ENCODE measurements at regions not wholly inside any gene's neighbourhood (a gene's known extent, or its start where the extent isn't known, plus 50 kb on each side); places are given as distances from the start of the nearest gene placed in this dataset.

GRCh38 chr14:81834308-81834707 is 300.7 kb upstream of the SEL1L start:
- ATAC-seq: no peak
- no peaks in the 10 kb centered on the region; the same call in 1 of the 2 replicates for H3K36me3 ChIP-seq (ENCODE audit: insufficient read depth)
- H3K27me3 ChIP-seq (ENCODE audit: insufficient read depth): no peaks in the 10 kb centered on the region
- Mint-ChIP-seq H3K27ac (no peak overlapping the region), H3K27me3 (ENCODE audit: insufficient read depth, low read depth, poor library complexity) (peaks cover 1% of the 10 kb centered on the region), H3K36me3 (ENCODE audit: low read depth) (peaks cover 23% of the 10 kb centered on the region), H3K4me3 (no peak overlapping the region), H3K4me1 (no peaks in the 10 kb centered on the region), H3K9me3 (peaks cover 89% of the 10 kb centered on the region)
- no peak overlapping the region for H3K4me3 ChIP-seq
- no peaks in the 10 kb centered on the region for H3F3A ChIP-seq (replicated peaks; ENCODE audit: low read depth)
- H3K27ac ChIP-seq (ENCODE audit: low read depth): no peak overlapping the region
- H3K79me2 ChIP-seq (replicated peaks; ENCODE audit: insufficient read depth): no peaks in the 10 kb centered on the region
- no peaks in the 10 kb centered on the region for H4K20me1 ChIP-seq (replicated peaks; ENCODE audit: insufficient read depth)
- no peak overlapping the region for H2AFZ ChIP-seq
- H3K4me1 ChIP-seq (ENCODE audit: insufficient read depth): no peaks in the 10 kb centered on the region
- TF ChIP-seq ZNF114 (CRISPR knock-in tag; IDR thresholded peaks at IDR 0.05) (no peak), JUNB (IDR thresholded peaks at IDR 0.05; ENCODE audit: unreplicated experiment) (no peak), EZH2 (IDR thresholded peaks at IDR 0.05; ENCODE audit: low read depth, unreplicated experiment) (no peak), EZH2phosphoT487 (IDR thresholded peaks at IDR 0.05; ENCODE audit: unreplicated experiment) (no peak), STAT1 (IDR thresholded peaks at IDR 0.05; ENCODE audit: unreplicated experiment) (no peak), NANOG (IDR thresholded peaks at IDR 0.05; ENCODE audit: borderline replicate concordance) (no peak), CREB1 (CRISPR knock-in tag; IDR thresholded peaks at IDR 0.05; ENCODE audit: low read depth) (no peak), REST (IDR thresholded peaks at IDR 0.05; ENCODE audit: unreplicated experiment) (no peak), ZNF331 (CRISPR knock-in tag; IDR thresholded peaks at IDR 0.05; ENCODE audit: low read depth) (no peak), CTCF (conservative IDR thresholded peaks at IDR 0.05; ENCODE audit: low read depth in 2 of 2) (no peak), POLR2AphosphoS5 (IDR thresholded peaks at IDR 0.05; ENCODE audit: low read depth) (no peak)
- TF ChIP-seq, protein P1, sequence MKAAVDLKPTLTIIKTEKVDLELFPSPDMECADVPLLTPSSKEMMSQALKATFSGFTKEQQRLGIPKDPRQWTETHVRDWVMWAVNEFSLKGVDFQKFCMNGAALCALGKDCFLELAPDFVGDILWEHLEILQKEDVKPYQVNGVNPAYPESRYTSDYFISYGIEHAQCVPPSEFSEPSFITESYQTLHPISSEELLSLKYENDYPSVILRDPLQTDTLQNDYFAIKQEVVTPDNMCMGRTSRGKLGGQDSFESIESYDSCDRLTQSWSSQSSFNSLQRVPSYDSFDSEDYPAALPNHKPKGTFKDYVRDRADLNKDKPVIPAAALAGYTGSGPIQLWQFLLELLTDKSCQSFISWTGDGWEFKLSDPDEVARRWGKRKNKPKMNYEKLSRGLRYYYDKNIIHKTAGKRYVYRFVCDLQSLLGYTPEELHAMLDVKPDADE (IDR thresholded peaks at IDR 0.05): no peak
- TF ChIP-seq, protein P2, sequence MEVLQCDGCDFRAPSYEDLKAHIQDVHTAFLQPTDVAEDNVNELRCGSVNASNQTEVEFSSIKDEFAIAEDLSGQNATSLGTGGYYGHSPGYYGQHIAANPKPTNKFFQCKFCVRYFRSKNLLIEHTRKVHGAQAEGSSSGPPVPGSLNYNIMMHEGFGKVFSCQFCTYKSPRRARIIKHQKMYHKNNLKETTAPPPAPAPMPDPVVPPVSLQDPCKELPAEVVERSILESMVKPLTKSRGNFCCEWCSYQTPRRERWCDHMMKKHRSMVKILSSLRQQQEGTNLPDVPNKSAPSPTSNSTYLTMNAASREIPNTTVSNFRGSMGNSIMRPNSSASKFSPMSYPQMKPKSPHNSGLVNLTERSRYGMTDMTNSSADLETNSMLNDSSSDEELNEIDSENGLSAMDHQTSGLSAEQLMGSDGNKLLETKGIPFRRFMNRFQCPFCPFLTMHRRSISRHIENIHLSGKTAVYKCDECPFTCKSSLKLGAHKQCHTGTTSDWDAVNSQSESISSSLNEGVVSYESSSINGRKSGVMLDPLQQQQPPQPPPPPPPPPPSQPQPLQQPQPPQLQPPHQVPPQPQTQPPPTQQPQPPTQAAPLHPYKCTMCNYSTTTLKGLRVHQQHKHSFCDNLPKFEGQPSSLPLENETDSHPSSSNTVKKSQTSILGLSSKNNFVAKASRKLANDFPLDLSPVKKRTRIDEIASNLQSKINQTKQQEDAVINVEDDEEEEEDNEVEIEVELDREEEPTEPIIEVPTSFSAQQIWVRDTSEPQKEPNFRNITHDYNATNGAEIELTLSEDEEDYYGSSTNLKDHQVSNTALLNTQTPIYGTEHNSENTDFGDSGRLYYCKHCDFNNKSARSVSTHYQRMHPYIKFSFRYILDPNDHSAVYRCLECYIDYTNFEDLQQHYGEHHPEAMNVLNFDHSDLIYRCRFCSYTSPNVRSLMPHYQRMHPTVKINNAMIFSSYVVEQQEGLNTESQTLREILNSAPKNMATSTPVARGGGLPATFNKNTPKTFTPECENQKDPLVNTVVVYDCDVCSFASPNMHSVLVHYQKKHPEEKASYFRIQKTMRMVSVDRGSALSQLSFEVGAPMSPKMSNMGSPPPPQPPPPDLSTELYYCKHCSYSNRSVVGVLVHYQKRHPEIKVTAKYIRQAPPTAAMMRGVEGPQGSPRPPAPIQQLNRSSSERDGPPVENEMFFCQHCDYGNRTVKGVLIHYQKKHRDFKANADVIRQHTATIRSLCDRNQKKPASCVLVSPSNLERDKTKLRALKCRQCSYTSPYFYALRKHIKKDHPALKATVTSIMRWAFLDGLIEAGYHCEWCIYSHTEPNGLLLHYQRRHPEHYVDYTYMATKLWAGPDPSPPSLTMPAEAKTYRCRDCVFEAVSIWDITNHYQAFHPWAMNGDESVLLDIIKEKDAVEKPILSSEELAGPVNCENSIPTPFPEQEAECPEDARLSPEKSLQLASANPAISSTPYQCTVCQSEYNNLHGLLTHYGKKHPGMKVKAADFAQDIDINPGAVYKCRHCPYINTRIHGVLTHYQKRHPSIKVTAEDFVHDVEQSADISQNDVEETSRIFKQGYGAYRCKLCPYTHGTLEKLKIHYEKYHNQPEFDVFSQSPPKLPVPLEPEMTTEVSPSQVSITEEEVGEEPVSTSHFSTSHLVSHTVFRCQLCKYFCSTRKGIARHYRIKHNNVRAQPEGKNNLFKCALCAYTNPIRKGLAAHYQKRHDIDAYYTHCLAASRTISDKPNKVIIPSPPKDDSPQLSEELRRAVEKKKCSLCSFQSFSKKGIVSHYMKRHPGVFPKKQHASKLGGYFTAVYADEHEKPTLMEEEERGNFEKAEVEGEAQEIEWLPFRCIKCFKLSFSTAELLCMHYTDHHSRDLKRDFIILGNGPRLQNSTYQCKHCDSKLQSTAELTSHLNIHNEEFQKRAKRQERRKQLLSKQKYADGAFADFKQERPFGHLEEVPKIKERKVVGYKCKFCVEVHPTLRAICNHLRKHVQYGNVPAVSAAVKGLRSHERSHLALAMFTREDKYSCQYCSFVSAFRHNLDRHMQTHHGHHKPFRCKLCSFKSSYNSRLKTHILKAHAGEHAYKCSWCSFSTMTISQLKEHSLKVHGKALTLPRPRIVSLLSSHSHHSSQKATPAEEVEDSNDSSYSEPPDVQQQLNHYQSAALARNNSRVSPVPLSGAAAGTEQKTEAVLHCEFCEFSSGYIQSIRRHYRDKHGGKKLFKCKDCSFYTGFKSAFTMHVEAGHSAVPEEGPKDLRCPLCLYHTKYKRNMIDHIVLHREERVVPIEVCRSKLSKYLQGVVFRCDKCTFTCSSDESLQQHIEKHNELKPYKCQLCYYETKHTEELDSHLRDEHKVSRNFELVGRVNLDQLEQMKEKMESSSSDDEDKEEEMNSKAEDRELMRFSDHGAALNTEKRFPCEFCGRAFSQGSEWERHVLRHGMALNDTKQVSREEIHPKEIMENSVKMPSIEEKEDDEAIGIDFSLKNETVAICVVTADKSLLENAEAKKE (CRISPR knock-in tag; IDR thresholded peaks at IDR 0.05): no peak
- no peak overlapping the region for H3K4me2 ChIP-seq
- no peak for DNase-seq (ENCODE audit: low spot score)
- H3K9me2 ChIP-seq (ENCODE audit: insufficient read depth): peaks cover 8% of the 10 kb centered on the region; the same call in 1 of the 2 replicates

Data from GM23338 (cell line).